Choroid plexus epithelial cell (primary cell): ENCODE measurements at regions not wholly inside any gene's neighbourhood (a gene's known extent, or its start where the extent isn't known, plus 50 kb on each side); places are given as distances from the start of the nearest gene placed in this dataset.

Experiments
- DNase-seq: peaks from one replicate; pipeline ENCODE4 v3.0.0-alpha.2; 2010; ENCODE audit warnings: low read depth
- H3K4me3 ChIP-seq: 2 replicates; pipeline ENCODE4 v1.5.1; 2011; ENCODE audit warnings: low read depth, mild to moderate bottlenecking, control low read depth, low read length, moderate library complexity
- CTCF ChIP-seq: conservative IDR thresholded peaks from 2 replicates; pipeline ENCODE4 v1.5.1; 2011; ENCODE audit warnings: low read depth, mild to moderate bottlenecking, control low read depth, inconsistent platforms, low read length, moderate library complexity

- no peak overlapping the region for H3K4me3 ChIP-seq
- no peak for TF ChIP-seq CTCF
Measured at GRCh38 chr11:86128914-86129313, 60.0 kb upstream of the PICALM start.

GRCh38 chr11:86126862-86127261 lies 58.0 kb upstream of the PICALM start:
- no peak for DNase-seq
- H3K4me3 ChIP-seq: no peak overlapping the region
- TF ChIP-seq CTCF: no peak

More at GRCh38 chr11:86128914-86129313, 60.0 kb upstream of the PICALM start:
- DNase-seq: no peak

GRCh38 chr11:86124251-86125233 lies 55.7 kb upstream of the PICALM start:
- no peak for DNase-seq
- H3K4me3 ChIP-seq: no peak overlapping the region
- no peak for TF ChIP-seq CTCF

- DNase-seq: no peak
Measured at GRCh38 chr11:86122773-86123172, 53.9 kb upstream of the PICALM start.

GRCh38 chr11:86120807-86121206 lies 51.9 kb upstream of the PICALM start:
- DNase-seq: no peak
- no peak for TF ChIP-seq CTCF

More at GRCh38 chr11:86122773-86123172, 53.9 kb upstream of the PICALM start:
- no peak for TF ChIP-seq CTCF
- H3K4me3 ChIP-seq: no peak overlapping the region

GRCh38 chr11:86119906-86120305 lies 51.0 kb upstream of the PICALM start:
- H3K4me3 ChIP-seq: no peak overlapping the region
- no peak for DNase-seq
- no peak for TF ChIP-seq CTCF

More at GRCh38 chr11:86120807-86121206, 51.9 kb upstream of the PICALM start:
- no peak overlapping the region for H3K4me3 ChIP-seq
